Caco-2 (cell line): ENCODE measurements at regions not wholly inside any gene's neighbourhood (a gene's known extent, or its start where the extent isn't known, plus 50 kb on each side); places are given as distances from the start of the nearest gene placed in this dataset.

Source experiments
- BruUV-seq: library from RNA; stranded (reverse); fragments of 400-500 nt; replicated peaks from 2 replicates; lab custom pipeline; 2021; lab: Mats Ljungman, UMichigan
- CTCF ChIA-PET: fragments of 300-600 bp; sonication (Branson Sonifier 250); formaldehyde crosslinking; loops from one replicate; lab custom pipeline; 2022; ENCODE audit warnings: antibody characterized with exemption; lab: Charles Lee
- POLR2A ChIA-PET: fragments of 300-600 bp; sonication (Branson Sonifier 250); formaldehyde crosslinking; loops from one replicate; lab custom pipeline; 2022; ENCODE audit warnings: antibody characterized with exemption; lab: Charles Lee
- DNase-seq, 2 experiments: peaks; one replicate each; pipeline versions ENCODE4 v3.0.0 to v3.0.0-alpha.2; 2020 to 2022
- H3K27me3 ChIP-seq: replicated peaks from 2 replicates; pipeline ENCODE4 v1.6.0; 2011; ENCODE audit warnings: low read length; ENCODE audit not compliant: control insufficient read depth, insufficient read depth
- H3K36me3 ChIP-seq: 2 replicates; pipeline ENCODE4 v1.5.1; 2011; ENCODE audit warnings: low read length; ENCODE audit not compliant: control insufficient read depth, insufficient read depth
- H3K4me1 ChIP-seq: fragments of 250-450 bp; sonication (Bioruptor Pico); 2 replicates; pipeline ENCODE4 v1.5.1; 2020; ENCODE audit warnings: mild to moderate bottlenecking
- H3K4me3 ChIP-seq: 2 replicates; pipeline ENCODE4 v1.5.1; 2011; ENCODE audit warnings: low read depth, mild to moderate bottlenecking, control low read depth, low read length
- H3K9me3 ChIP-seq: fragments of 250-450 bp; sonication (Bioruptor Pico); 2 replicates; pipeline ENCODE4 v1.5.1; 2020; ENCODE audit warnings: mild to moderate bottlenecking, moderate library complexity
- H3K27ac Mint-ChIP-seq: one replicate; pipeline ENCODE4 v1.8.0; 2022; ENCODE audit warnings: mixed read lengths; ENCODE audit not compliant: unreplicated experiment
- H3K27me3 Mint-ChIP-seq: one replicate; pipeline ENCODE4 v1.8.0; 2022; ENCODE audit warnings: mixed read lengths; ENCODE audit not compliant: insufficient read depth, unreplicated experiment
- H3K36me3 Mint-ChIP-seq: one replicate; pipeline ENCODE4 v1.8.0; 2022; ENCODE audit warnings: mild to moderate bottlenecking, mixed read lengths; ENCODE audit not compliant: insufficient read depth, unreplicated experiment
- H3K4me1 Mint-ChIP-seq: one replicate; pipeline ENCODE4 v1.8.0; 2022; ENCODE audit warnings: low read depth, mixed read lengths; ENCODE audit not compliant: unreplicated experiment
- H3K4me3 Mint-ChIP-seq: one replicate; pipeline ENCODE4 v1.8.0; 2022; ENCODE audit warnings: mild to moderate bottlenecking, moderate library complexity, mixed read lengths; ENCODE audit not compliant: unreplicated experiment
- H3K9me3 Mint-ChIP-seq: one replicate; pipeline ENCODE4 v1.8.0; 2022; ENCODE audit warnings: mixed read lengths; ENCODE audit not compliant: unreplicated experiment
- CTCF ChIP-seq, 2 experiments: fragments of 200-600 bp in 1 of 2; IDR thresholded peaks; 1 replicate in 1 of 2; 2 replicates in 1 of 2; pipeline versions ENCODE4 v1.5.1 to v1.8.0; 2011 to 2022; ENCODE audit warnings: antibody characterized with exemption in 1 of 2, control low read depth in 1 of 2, inconsistent platforms in 1 of 2, low read depth in 1 of 2, low read length in 1 of 2, mild to moderate bottlenecking in 1 of 2, moderate library complexity in 1 of 2; ENCODE audit not compliant: insufficient read depth in 1 of 2, severe bottlenecking in 1 of 2, unreplicated experiment in 1 of 2
- intact Hi-C: fragments of 100-400 bp; cut with micrococcal nuclease; formaldehyde crosslinking; loops from one replicate; pipeline ENCODE4 v1.10.0; 2022; ENCODE audit not compliant: unreplicated experiment

DNA sequence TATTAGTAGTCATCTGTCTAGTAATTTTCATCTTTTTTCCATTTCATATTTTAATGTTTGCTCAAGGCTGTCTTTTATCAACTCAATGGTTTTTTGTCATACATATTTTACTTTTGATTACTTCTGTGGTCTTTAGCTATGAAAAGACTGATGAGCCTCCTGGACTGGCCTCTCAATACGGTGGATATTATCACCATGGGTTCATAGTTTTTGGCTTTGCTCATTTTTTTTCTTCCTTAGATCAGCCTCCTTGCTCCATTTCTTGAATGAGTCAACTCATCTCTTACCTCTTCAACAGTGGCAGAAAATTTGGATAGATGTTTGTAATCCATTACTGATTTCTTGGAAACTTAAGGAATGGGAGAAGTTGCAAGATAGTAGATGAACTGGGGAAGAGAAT lies 80.1 kb upstream of the ELOVL5 start:
- ChIA-PET POLR2A (no interaction called here), CTCF (no interaction called here)
- H3K4me3 ChIP-seq = no peak overlapping the region
- DNase-seq = no peak
- Mint-ChIP-seq H3K36me3 (no peaks in the 10 kb centered on the region), H3K4me3 (no peak overlapping the region), H3K4me1 (no peaks in the 10 kb centered on the region), H3K9me3 (no peaks in the 10 kb centered on the region), H3K27ac (no peak overlapping the region), H3K27me3 (peaks cover 25% of the 10 kb centered on the region)
- no peaks in the 10 kb centered on the region for H3K36me3 ChIP-seq
- no peaks in the 10 kb centered on the region; the same call in 1 of the 2 replicates for H3K27me3 ChIP-seq
- H3K4me1 ChIP-seq = 0 out of 2 replicates have a peak, but pooled peaks cover 9% of the 10 kb centered on the region
- H3K9me3 ChIP-seq = no peaks in the 10 kb centered on the region
- intact Hi-C loops = no loop called here
- no TSS peak for BruUV-seq
- TF ChIP-seq CTCF (IDR thresholded peaks at IDR 0.05; ENCODE audit: insufficient read depth in 1 of 2, low read depth in 1 of 2, low read length in 1 of 2, severe bottlenecking in 1 of 2, unreplicated experiment in 1 of 2) = no peak

- intact Hi-C loops = no loop called here
- Mint-ChIP-seq H3K4me1 (no peaks in the 10 kb centered on the region), H3K27ac (no peak overlapping the region), H3K36me3 (no peaks in the 10 kb centered on the region), H3K4me3 (no peak overlapping the region), H3K27me3 (peaks cover 24% of the 10 kb centered on the region), H3K9me3 (no peaks in the 10 kb centered on the region)
- no peak overlapping the region for H3K4me3 ChIP-seq
- ChIA-PET POLR2A (no interaction called here), CTCF (no interaction called here)
- DNase-seq = no peak
- H3K4me1 ChIP-seq = no peaks in the 10 kb centered on the region
- BruUV-seq = no TSS peak
- H3K9me3 ChIP-seq = no peaks in the 10 kb centered on the region
- H3K36me3 ChIP-seq = no peaks in the 10 kb centered on the region
- no peaks in the 10 kb centered on the region for H3K27me3 ChIP-seq
- no peak for TF ChIP-seq CTCF (IDR thresholded peaks at IDR 0.05; ENCODE audit: insufficient read depth in 1 of 2, low read depth in 1 of 2, low read length in 1 of 2, severe bottlenecking in 1 of 2, unreplicated experiment in 1 of 2)
These were observed 78.0 kb upstream of the ELOVL5 start for GRCh38 chr6:53426667-53427270.

DNA sequence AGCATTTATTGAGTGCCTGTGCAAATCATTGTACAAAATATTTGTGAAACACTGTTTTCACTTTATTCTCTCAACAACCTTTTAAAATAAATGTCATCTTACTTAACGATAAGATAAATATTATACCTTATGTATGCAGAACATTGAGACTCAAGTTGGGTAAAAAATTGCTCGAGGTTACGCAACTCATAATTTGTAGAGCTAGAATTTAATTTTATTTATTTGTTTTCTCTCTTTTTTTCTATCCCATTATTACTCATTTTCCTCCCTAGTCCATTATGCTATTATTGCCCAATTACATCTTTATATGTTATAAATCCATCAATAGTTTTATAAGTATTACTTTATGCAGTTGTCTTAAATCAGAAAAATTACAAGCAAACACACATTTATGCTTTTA lies 77.4 kb upstream of the ELOVL5 start:
- intact Hi-C loops = no loop called here
- Mint-ChIP-seq H3K4me1 (no peaks in the 10 kb centered on the region), H3K27ac (no peak overlapping the region), H3K27me3 (peaks cover 20% of the 10 kb centered on the region), H3K9me3 (no peaks in the 10 kb centered on the region), H3K4me3 (no peak overlapping the region), H3K36me3 (no peaks in the 10 kb centered on the region)
- Histone ChIP-seq H3K4me3 (no peak overlapping the region), H3K9me3 (no peaks in the 10 kb centered on the region), H3K27me3 (no peaks in the 10 kb centered on the region), H3K36me3 (no peaks in the 10 kb centered on the region), H3K4me1 (no peaks in the 10 kb centered on the region)
- ChIA-PET POLR2A (no interaction called here), CTCF (no interaction called here)
- no peak for TF ChIP-seq CTCF (IDR thresholded peaks at IDR 0.05; ENCODE audit: insufficient read depth in 1 of 2, low read depth in 1 of 2, low read length in 1 of 2, severe bottlenecking in 1 of 2, unreplicated experiment in 1 of 2)
- no peak for DNase-seq
- no TSS peak for BruUV-seq
